CD14-positive monocyte (primary cell): ENCODE measurements at regions not wholly inside any gene's neighbourhood (a gene's known extent, or its start where the extent isn't known, plus 50 kb on each side); places are given as distances from the start of the nearest gene placed in this dataset.

Experiments used
- DNase-seq, 3 donors: peaks; one replicate each; pipeline ENCODE4 v3.0.0-alpha.2; 2011 to 2022
- H2AFZ ChIP-seq: 2 replicates; pipeline ENCODE4 v1.6.0; 2012; ENCODE audit warnings: mild to moderate bottlenecking, low read depth, low read length, inconsistent platforms; ENCODE audit not compliant: insufficient read depth, poor library complexity, severe bottlenecking
- H3K27ac ChIP-seq, 2 donors: 1 replicate in 1 of 2; 2 replicates in 1 of 2; pipeline ENCODE4 v1.5.1; 2012 to 2013; ENCODE audit warnings: low read length in 2 of 2, control low read depth in 1 of 2, inconsistent platforms in 1 of 2, low read depth in 1 of 2, mild to moderate bottlenecking in 1 of 2
- H3K27me3 ChIP-seq, 2 donors: one replicate each; pipeline versions ENCODE4 v1.6.0 to v1.6.1; 2011 to 2013; ENCODE audit warnings: low read length in 2 of 2; ENCODE audit not compliant: control insufficient read depth in 2 of 2, insufficient read depth in 2 of 2
- H3K36me3 ChIP-seq, 2 donors: replicated peaks in 1 of 2; 1 replicate in 1 of 2; 2 replicates in 1 of 2; pipeline versions ENCODE4 v1.5.1 to v1.6.1; 2012 to 2013; ENCODE audit warnings: low read length in 2 of 2, control low read depth in 1 of 2, inconsistent platforms in 1 of 2, mild to moderate bottlenecking in 1 of 2; ENCODE audit not compliant: insufficient read depth in 2 of 2, control insufficient read depth in 1 of 2
- H3K4me1 ChIP-seq, 2 donors: 1 replicate in 1 of 2; 2 replicates in 1 of 2; pipeline versions ENCODE4 v1.5.1 to v1.6.1; 2012 to 2013; ENCODE audit warnings: low read length in 2 of 2, control low read depth in 1 of 2, inconsistent platforms in 1 of 2, mild to moderate bottlenecking in 1 of 2, moderate library complexity in 1 of 2; ENCODE audit not compliant: insufficient read depth in 2 of 2, control insufficient read depth in 1 of 2
- H3K4me2 ChIP-seq: replicated peaks from 2 replicates; pipeline ENCODE3; 2012; ENCODE audit warnings: low read length, moderate library complexity, mild to moderate bottlenecking; ENCODE audit not compliant: poor library complexity, severe bottlenecking; ENCODE audit errors: extremely low read depth
- H3K4me3 ChIP-seq, 3 experiments: fragments of 200-600 bp in 1 of 3; sonication (generic) in 1 of 3; replicated peaks in 1 of 3; 1 replicate in 2 of 3; 2 replicates in 1 of 3; pipeline ENCODE4 v1.5.1; 2011 to 2013; ENCODE audit warnings: low read length in 3 of 3, mild to moderate bottlenecking in 3 of 3, control low read depth in 2 of 3, low read depth in 2 of 3, inconsistent platforms in 1 of 3, moderate library complexity in 1 of 3
- H3K79me2 ChIP-seq: 2 replicates; pipeline ENCODE4 v1.6.0; 2012; ENCODE audit warnings: mild to moderate bottlenecking, control low read depth, inconsistent platforms, low read length, moderate library complexity; ENCODE audit not compliant: insufficient read depth
- H3K9ac ChIP-seq: 2 replicates; pipeline ENCODE4 v1.6.0; 2017; ENCODE audit warnings: low read length, mild to moderate bottlenecking; ENCODE audit not compliant: insufficient read depth, poor library complexity, severe bottlenecking
- H3K9me3 ChIP-seq, 2 donors: replicated peaks in 1 of 2; 1 replicate in 1 of 2; 2 replicates in 1 of 2; pipeline versions ENCODE4 v1.5.1 to v1.6.1; 2012 to 2013; ENCODE audit warnings: low read length in 2 of 2, control low read depth in 1 of 2; ENCODE audit not compliant: control insufficient read depth in 1 of 2, insufficient read depth in 1 of 2
- H4K20me1 ChIP-seq: 2 replicates; pipeline ENCODE4 v1.6.0; 2012; ENCODE audit warnings: mild to moderate bottlenecking, low read length, control low read depth, moderate library complexity; ENCODE audit not compliant: insufficient read depth
- H3K27ac Mint-ChIP-seq, 7 donors: one replicate each; pipeline ENCODE4 v1.8.0; 2020; ENCODE audit warnings: mild to moderate bottlenecking in 7 of 7, mixed read lengths in 7 of 7, moderate library complexity in 6 of 7, inconsistent platforms in 2 of 7
- H3K27me3 Mint-ChIP-seq, 3 donors: one replicate each; pipeline ENCODE4 v1.8.0; 2021 to 2022; ENCODE audit warnings: low read depth in 3 of 3, mild to moderate bottlenecking in 3 of 3, mixed read lengths in 3 of 3, moderate library complexity in 3 of 3, inconsistent platforms in 1 of 3
- H3K36me3 Mint-ChIP-seq, 2 donors: one replicate each; pipeline ENCODE4 v1.8.0; 2020; ENCODE audit warnings: mixed read lengths in 2 of 2, inconsistent platforms in 1 of 2, mild to moderate bottlenecking in 1 of 2
- H3K4me1 Mint-ChIP-seq: one replicate; pipeline ENCODE4 v1.8.0; 2020; ENCODE audit warnings: mild to moderate bottlenecking, mixed read lengths
- H3K4me3 Mint-ChIP-seq, 2 donors: one replicate each; pipeline ENCODE4 v1.8.0; 2020; ENCODE audit warnings: mild to moderate bottlenecking in 2 of 2, mixed read lengths in 2 of 2, moderate library complexity in 1 of 2
- H3K9me3 Mint-ChIP-seq, 7 donors: one replicate each; pipeline ENCODE4 v1.8.0; 2020 to 2022; ENCODE audit warnings: mixed read lengths in 7 of 7, mild to moderate bottlenecking in 6 of 7, moderate library complexity in 6 of 7, inconsistent platforms in 2 of 7
- WGBS: methylation state at CpG from one replicate; pipeline ENCODE4 v1.1.5; 2013; ENCODE audit warnings: missing lambda C conversion rate; ENCODE audit not compliant: insufficient coverage; 5-methylcytosine and 5-hydroxymethylcytosine counted together
- intact Hi-C, 2 donors: fragments of 100-400 bp; cut with micrococcal nuclease; formaldehyde crosslinking; loops; one replicate each; pipeline versions ENCODE4 v1.15.0 to v1.15.1; 2023
- TF ChIP-seq, protein P1 (sequence below): fragments of 200-600 bp; IDR thresholded peaks from one replicate; pipeline ENCODE4 v1.8.0; 2022; ENCODE audit warnings: antibody characterized with exemption, mild to moderate bottlenecking

DNA sequence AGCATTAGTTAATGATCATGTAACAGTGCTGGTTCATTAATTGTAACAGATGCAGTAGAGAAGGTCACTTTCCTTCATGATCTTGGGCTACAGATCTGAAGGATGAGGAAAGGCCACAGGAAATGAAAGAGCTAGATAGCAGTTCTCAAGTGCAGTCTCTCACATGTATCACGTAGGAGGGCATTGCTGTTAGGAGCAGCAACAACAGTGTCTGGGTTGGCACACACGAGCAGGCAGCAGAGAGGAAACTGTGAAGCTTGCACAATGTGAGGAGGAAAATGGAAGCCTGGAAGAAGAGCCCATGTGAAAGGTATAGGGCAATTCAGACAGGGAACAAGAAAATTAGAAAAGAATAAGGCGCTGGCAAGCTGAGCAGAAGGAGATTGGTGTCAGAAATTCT lies 1741.5 kb downstream of the PCDH9 start:
- no peak overlapping the region for H3K4me3 ChIP-seq
- no peaks in the 10 kb centered on the region for H3K36me3 ChIP-seq
- H3K9me3 ChIP-seq, result no peaks in the 10 kb centered on the region
- 21% methylated on average over 2 of the region's 3 CpGs for WGBS
- Mint-ChIP-seq H3K9me3 (peaks cover 0 to 3% (median 0%) of the 10 kb centered on the region in 7 donors), H3K4me3 (no peak overlapping the region), H3K4me1 (peaks cover 15% of the 10 kb centered on the region), H3K36me3 (no peaks in the 10 kb centered on the region), H3K27ac (no peak overlapping the region), H3K27me3 (peaks cover 0 to 2% (median 0%) of the 10 kb centered on the region in 3 donors)
- TF ChIP-seq, protein P1, sequence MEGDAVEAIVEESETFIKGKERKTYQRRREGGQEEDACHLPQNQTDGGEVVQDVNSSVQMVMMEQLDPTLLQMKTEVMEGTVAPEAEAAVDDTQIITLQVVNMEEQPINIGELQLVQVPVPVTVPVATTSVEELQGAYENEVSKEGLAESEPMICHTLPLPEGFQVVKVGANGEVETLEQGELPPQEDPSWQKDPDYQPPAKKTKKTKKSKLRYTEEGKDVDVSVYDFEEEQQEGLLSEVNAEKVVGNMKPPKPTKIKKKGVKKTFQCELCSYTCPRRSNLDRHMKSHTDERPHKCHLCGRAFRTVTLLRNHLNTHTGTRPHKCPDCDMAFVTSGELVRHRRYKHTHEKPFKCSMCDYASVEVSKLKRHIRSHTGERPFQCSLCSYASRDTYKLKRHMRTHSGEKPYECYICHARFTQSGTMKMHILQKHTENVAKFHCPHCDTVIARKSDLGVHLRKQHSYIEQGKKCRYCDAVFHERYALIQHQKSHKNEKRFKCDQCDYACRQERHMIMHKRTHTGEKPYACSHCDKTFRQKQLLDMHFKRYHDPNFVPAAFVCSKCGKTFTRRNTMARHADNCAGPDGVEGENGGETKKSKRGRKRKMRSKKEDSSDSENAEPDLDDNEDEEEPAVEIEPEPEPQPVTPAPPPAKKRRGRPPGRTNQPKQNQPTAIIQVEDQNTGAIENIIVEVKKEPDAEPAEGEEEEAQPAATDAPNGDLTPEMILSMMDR, result no peak
- H4K20me1 ChIP-seq, result no peaks in the 10 kb centered on the region
- no peak overlapping the region for H3K4me2 ChIP-seq
- no peak overlapping the region for H2AFZ ChIP-seq
- intact Hi-C loops, result no loop called here
- no peak overlapping the region for H3K9ac ChIP-seq
- no peak for DNase-seq
- H3K27me3 ChIP-seq, result no peaks in the 10 kb centered on the region
- peaks cover 0 to 2% of the 10 kb centered on the region in 2 donors for H3K4me1 ChIP-seq
- H3K27ac ChIP-seq, result no peak overlapping the region
- H3K79me2 ChIP-seq, result no peaks in the 10 kb centered on the region

DNA sequence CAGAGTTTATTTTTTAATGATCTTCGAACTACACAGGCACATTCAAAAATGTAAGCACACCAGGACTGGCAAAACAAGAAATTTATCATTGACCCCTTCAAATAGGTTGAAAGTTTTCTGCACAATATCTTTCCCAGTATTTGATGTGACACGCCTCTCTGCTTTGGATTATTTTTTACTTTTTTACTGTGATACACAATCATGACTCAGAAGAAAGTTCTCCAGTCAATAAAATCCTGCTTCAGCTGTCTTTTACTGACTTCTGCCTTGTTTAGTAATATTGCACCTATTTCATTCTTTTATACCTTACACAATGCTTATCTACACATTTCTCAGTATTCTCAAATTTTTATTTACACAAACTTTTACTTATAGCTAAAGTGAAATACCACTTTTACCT lies 1750.4 kb downstream of the PCDH9 start:
- Histone ChIP-seq H4K20me1 (no peaks in the 10 kb centered on the region), H3K9me3 (no peaks in the 10 kb centered on the region), H3K27me3 (no peaks in the 10 kb centered on the region), H3K4me3 (no peak overlapping the region), H3K4me1 (no peaks in the 10 kb centered on the region), H3K79me2 (no peaks in the 10 kb centered on the region), H3K9ac (no peak overlapping the region), H3K4me2 (no peak overlapping the region), H3K27ac (no peak overlapping the region), H2AFZ (no peak overlapping the region), H3K36me3 (no peaks in the 10 kb centered on the region)
- TF ChIP-seq, protein P1, result no peak
- intact Hi-C loops, result no loop called here
- peaks cover 0 to 3% (median under 1%) of the 10 kb centered on the region in 7 donors for H3K9me3 Mint-ChIP-seq
- no peak for DNase-seq
- no peaks in the 10 kb centered on the region for H3K36me3 Mint-ChIP-seq
- H3K4me1 Mint-ChIP-seq, result no peaks in the 10 kb centered on the region
- no CpG with 5 or more reads among the region's 2 CpGs for WGBS
- no peak overlapping the region for H3K4me3 Mint-ChIP-seq
- H3K27ac Mint-ChIP-seq, result no peak overlapping the region
- no peaks in the 10 kb centered on the region for H3K27me3 Mint-ChIP-seq
